Testis (tissue), 2 donors: ENCODE measurements at regions not wholly inside any gene's neighbourhood (a gene's known extent, or its start where the extent isn't known, plus 50 kb on each side); places are given as distances from the start of the nearest gene placed in this dataset.

ENCODE experiments used
- DNase-seq: peaks from one replicate; pipeline ENCODE4 v3.0.0-alpha.2; 2019
- H3K27ac ChIP-seq, 2 donors: fragments of 200-600 bp; sonication (generic); one replicate each; pipeline ENCODE4 v1.5.1; 2019
- H3K27me3 ChIP-seq: fragments of 200-600 bp; sonication (generic); one replicate; pipeline ENCODE4 v1.5.1; 2019
- H3K36me3 ChIP-seq: fragments of 200-600 bp; sonication (generic); one replicate; pipeline ENCODE4 v1.5.1; 2017; ENCODE audit warnings: low read depth; ENCODE audit errors: missing control alignments
- H3K4me1 ChIP-seq: fragments of 200-600 bp; sonication (generic); one replicate; pipeline ENCODE4 v1.5.1; 2019
- H3K4me3 ChIP-seq, 2 donors: fragments of 200-600 bp; sonication (generic); one replicate each; pipeline ENCODE4 v1.5.1; 2017 to 2019
- H3K9me3 ChIP-seq: fragments of 200-600 bp; sonication (generic); one replicate; pipeline ENCODE4 v1.5.1; 2017
- CTCF ChIP-seq, 3 experiments: fragments of 450-650 bp in 2 of 3; fragments of 200-600 bp in 1 of 3; sonication (generic) in 1 of 3; IDR thresholded peaks; one replicate each; pipeline ENCODE4 v1.5.1; 2016 to 2019; ENCODE audit warnings: antibody characterized with exemption in 3 of 3, mild to moderate bottlenecking in 2 of 3, moderate library complexity in 1 of 3
- POLR2A ChIP-seq: fragments of 450-650 bp; IDR thresholded peaks from one replicate; pipeline ENCODE4 v1.6.1; 2017; ENCODE audit warnings: antibody characterized with exemption, mild to moderate bottlenecking, moderate library complexity
- WGBS, 2 donors: methylation state at CpG; one replicate each; pipeline ENCODE4 v1.1.5; 2018; 5-methylcytosine and 5-hydroxymethylcytosine counted together
- intact Hi-C: fragments of 100-400 bp; cut with DNase I; formaldehyde crosslinking; loops from one replicate; pipeline ENCODE4 v1.15.1; 2023; ENCODE audit warnings: low total_unique reads

- 68 to 92% methylated on average over 7 to 13 of the region's 13 CpGs for WGBS, 2 donors
- H3K27ac ChIP-seq: peak overlapping the region; percentile 52 to 58
- TF ChIP-seq CTCF (IDR thresholded peaks at IDR 0.05): no peak
- TF ChIP-seq POLR2A: no peak
- intact Hi-C loops: no loop called here
- H3K9me3 ChIP-seq: no peaks in the 10 kb centered on the region
- no peaks in the 10 kb centered on the region for H3K27me3 ChIP-seq
- no peak overlapping the region for H3K4me3 ChIP-seq
- peak; percentile 79 for DNase-seq
- H3K4me1 ChIP-seq: peaks cover 25% of the 10 kb centered on the region
- H3K36me3 ChIP-seq: no peaks in the 10 kb centered on the region
Measured at GRCh38 chr2:47310801-47311560, 58.1 kb upstream of the EPCAM start.

- peak overlapping the region; percentile 18 to 39 for H3K27ac ChIP-seq
- 56 to 59% methylated on average over 9 of the region's 9 CpGs for WGBS, 2 donors
- TF ChIP-seq POLR2A: no peak
- TF ChIP-seq CTCF (IDR thresholded peaks at IDR 0.05): no peak
- no peaks in the 10 kb centered on the region for H3K9me3 ChIP-seq
- DNase-seq: no peak
- H3K4me1 ChIP-seq: peaks cover 25% of the 10 kb centered on the region
- intact Hi-C loops: no loop called here
- H3K4me3 ChIP-seq: no peak overlapping the region
- no peaks in the 10 kb centered on the region for H3K27me3 ChIP-seq
- no peaks in the 10 kb centered on the region for H3K36me3 ChIP-seq
Measured at GRCh38 chr2:47309952-47310800, 58.9 kb upstream of the EPCAM start.

- Histone ChIP-seq H3K27ac (peak overlapping the region in 1 of 2 donors; percentile 32), H3K27me3 (no peaks in the 10 kb centered on the region), H3K9me3 (no peaks in the 10 kb centered on the region), H3K36me3 (no peaks in the 10 kb centered on the region), H3K4me3 (no peak overlapping the region), H3K4me1 (peaks cover 25% of the 10 kb centered on the region)
- intact Hi-C loops: no loop called here
- TF ChIP-seq CTCF (IDR thresholded peaks at IDR 0.05) (no peak), POLR2A (no peak)
- no peak for DNase-seq
- WGBS, 2 donors: 67 to 80% methylated on average over 5 of the region's 5 CpGs
Measured at GRCh38 chr2:47309472-47309951, 59.6 kb upstream of the EPCAM start.

GRCh38 chr2:47307066-47307465, 62.0 kb upstream of the EPCAM start:
- Histone ChIP-seq H3K4me3 (no peak overlapping the region), H3K36me3 (no peaks in the 10 kb centered on the region), H3K4me1 (peaks cover 32% of the 10 kb centered on the region), H3K9me3 (no peaks in the 10 kb centered on the region), H3K27ac (no peak overlapping the region), H3K27me3 (no peaks in the 10 kb centered on the region)
- intact Hi-C loops: no loop called here
- no peak for DNase-seq
- no peak for TF ChIP-seq POLR2A
- no peak for TF ChIP-seq CTCF (IDR thresholded peaks at IDR 0.05)
